Hepatocyte (in vitro differentiated cells): ENCODE measurements at regions not wholly inside any gene's neighbourhood (a gene's known extent, or its start where the extent isn't known, plus 50 kb on each side); places are given as distances from the start of the nearest gene placed in this dataset.

Experiments
- CTCF ChIP-seq: fragments of 200-600 bp; sonication (generic); IDR thresholded peaks from 2 replicates; pipeline ENCODE4 v1.5.1; 2016; ENCODE audit warnings: antibody characterized with exemption, mild to moderate bottlenecking; ENCODE audit not compliant: poor library complexity
- EZH2 ChIP-seq: fragments of 200-600 bp; sonication (generic); IDR thresholded peaks from 2 replicates; pipeline ENCODE4 v1.6.1; 2016; ENCODE audit warnings: antibody characterized with exemption, mild to moderate bottlenecking, borderline replicate concordance

GRCh38 chr13:44260336-44260735 lies 113.3 kb upstream of the SERP2 start:
- TF ChIP-seq CTCF (no peak), EZH2 (no peak)
